Panc1 (cell line): ENCODE measurements at regions not wholly inside any gene's neighbourhood (a gene's known extent, or its start where the extent isn't known, plus 50 kb on each side); places are given as distances from the start of the nearest gene placed in this dataset.

Experiments
- ATAC-seq: fragments of 200-7000 bp; cut with Tn5 transposase; 2 replicates; pipeline ENCODE4 v1.9.1; 2020; ENCODE audit warnings: mild to moderate bottlenecking, moderate library complexity
- BruUV-seq: library from RNA; stranded (reverse); fragments of 400-500 nt; replicated peaks from 2 replicates; lab custom pipeline; 2021; lab: Mats Ljungman, UMichigan
- CTCF ChIA-PET: fragments of 300-600 bp; sonication (Branson Sonifier 250); formaldehyde crosslinking; loops from one replicate; lab custom pipeline; 2022; ENCODE audit warnings: antibody characterized with exemption; lab: Charles Lee
- POLR2A ChIA-PET: fragments of 300-600 bp; sonication (Branson Sonifier 250); formaldehyde crosslinking; loops from one replicate; lab custom pipeline; 2022; ENCODE audit warnings: antibody characterized with exemption; lab: Charles Lee
- DNase-seq: peaks from one replicate; pipeline ENCODE4 v3.0.0-alpha.2; 2010; ENCODE audit warnings: low read depth, low spot score
- H3K27ac ChIP-seq: 2 replicates; pipeline ENCODE4 v1.5.1; 2011; ENCODE audit warnings: mild to moderate bottlenecking, low read length, inconsistent platforms
- H3K27me3 ChIP-seq: fragments of 200-500 bp; sonication (Bioruptor generic); 2 replicates; pipeline ENCODE4 v1.6.0; 2014; ENCODE audit warnings: low read length, inconsistent platforms; ENCODE audit not compliant: control insufficient read depth, insufficient read depth
- H3K36me3 ChIP-seq: fragments of 200-500 bp; sonication (Bioruptor generic); 2 replicates; pipeline ENCODE4 v1.5.1; 2014; ENCODE audit warnings: inconsistent platforms, mild to moderate bottlenecking, low read length, moderate library complexity; ENCODE audit not compliant: control insufficient read depth, insufficient read depth
- H3K4me1 ChIP-seq: 2 replicates; pipeline ENCODE4 v1.5.1; 2011; ENCODE audit warnings: inconsistent platforms, mild to moderate bottlenecking, low read length, moderate library complexity; ENCODE audit not compliant: control insufficient read depth, insufficient read depth
- H3K4me3 ChIP-seq, 2 experiments: 2 replicates each; pipeline ENCODE4 v1.5.1; 2011 to 2012; ENCODE audit warnings: low read depth in 2 of 2, low read length in 2 of 2, mild to moderate bottlenecking in 2 of 2, inconsistent platforms in 1 of 2, moderate library complexity in 1 of 2
- H3K9me3 ChIP-seq: fragments of 200-500 bp; sonication (Bioruptor generic); 2 replicates; pipeline ENCODE4 v1.5.1; 2014; ENCODE audit warnings: low read depth, mild to moderate bottlenecking, inconsistent platforms, low read length, moderate library complexity; ENCODE audit not compliant: control insufficient read depth, insufficient read depth
- POLR2AphosphoS5 ChIP-seq: IDR thresholded peaks from 2 replicates; pipeline ENCODE4 v1.6.1; 2012; ENCODE audit warnings: mild to moderate bottlenecking, low read depth, low read length, moderate library complexity
- REST ChIP-seq, 2 experiments: IDR thresholded peaks; 2 replicates each; pipeline ENCODE4 v1.6.1; 2011 to 2012; ENCODE audit warnings: low read depth in 2 of 2, control low read depth in 1 of 2, low read length in 1 of 2, mild to moderate bottlenecking in 1 of 2, moderate library complexity in 1 of 2; ENCODE audit not compliant: insufficient read depth in 1 of 2
- SIN3A ChIP-seq: IDR thresholded peaks from 2 replicates; pipeline ENCODE4 v1.6.1; 2012; ENCODE audit warnings: low read depth, mild to moderate bottlenecking, low read length, moderate library complexity, borderline replicate concordance; ENCODE audit not compliant: insufficient read depth
- TCF7L2 ChIP-seq: IDR thresholded peaks from 2 replicates; pipeline ENCODE4 v1.6.1; 2011; ENCODE audit warnings: mild to moderate bottlenecking, low read depth, low read length, inconsistent platforms
- in situ Hi-C: cut with HindIII; loops from 2 replicates; pipeline ENCODE4 v1.10.0; 2016; ENCODE audit warnings: low sequenced_read_pairs, low pct_unique_long_range_greater_than_20kb
- intact Hi-C: fragments of 100-400 bp; cut with micrococcal nuclease; formaldehyde crosslinking; loops from one replicate; pipeline ENCODE4 v1.10.0; 2022; ENCODE audit not compliant: unreplicated experiment
- TF ChIP-seq, protein P1 (sequence below): fragments of 450-650 bp; IDR thresholded peaks from 2 replicates; pipeline ENCODE4 v1.5.1; 2017; ENCODE audit warnings: mild to moderate bottlenecking

GRCh38 chr5:158609333-158610050 lies 490.2 kb downstream of the EBF1 start:
- ChIA-PET CTCF (no interaction called here), POLR2A (no interaction called here)
- H3K4me1 ChIP-seq, result no peaks in the 10 kb centered on the region
- DNase-seq (no peak), ATAC-seq (no peak)
- no peak overlapping the region for H3K4me3 ChIP-seq
- intact Hi-C loops (no loop called here), in situ Hi-C loops (no loop called here)
- BruUV-seq, result no TSS peak
- H3K9me3 ChIP-seq, result no peaks in the 10 kb centered on the region
- H3K36me3 ChIP-seq, result no peaks in the 10 kb centered on the region
- no peak overlapping the region for H3K27ac ChIP-seq
- no peaks in the 10 kb centered on the region for H3K27me3 ChIP-seq
- TF ChIP-seq POLR2AphosphoS5, result no peak
- TF ChIP-seq, protein P1, sequence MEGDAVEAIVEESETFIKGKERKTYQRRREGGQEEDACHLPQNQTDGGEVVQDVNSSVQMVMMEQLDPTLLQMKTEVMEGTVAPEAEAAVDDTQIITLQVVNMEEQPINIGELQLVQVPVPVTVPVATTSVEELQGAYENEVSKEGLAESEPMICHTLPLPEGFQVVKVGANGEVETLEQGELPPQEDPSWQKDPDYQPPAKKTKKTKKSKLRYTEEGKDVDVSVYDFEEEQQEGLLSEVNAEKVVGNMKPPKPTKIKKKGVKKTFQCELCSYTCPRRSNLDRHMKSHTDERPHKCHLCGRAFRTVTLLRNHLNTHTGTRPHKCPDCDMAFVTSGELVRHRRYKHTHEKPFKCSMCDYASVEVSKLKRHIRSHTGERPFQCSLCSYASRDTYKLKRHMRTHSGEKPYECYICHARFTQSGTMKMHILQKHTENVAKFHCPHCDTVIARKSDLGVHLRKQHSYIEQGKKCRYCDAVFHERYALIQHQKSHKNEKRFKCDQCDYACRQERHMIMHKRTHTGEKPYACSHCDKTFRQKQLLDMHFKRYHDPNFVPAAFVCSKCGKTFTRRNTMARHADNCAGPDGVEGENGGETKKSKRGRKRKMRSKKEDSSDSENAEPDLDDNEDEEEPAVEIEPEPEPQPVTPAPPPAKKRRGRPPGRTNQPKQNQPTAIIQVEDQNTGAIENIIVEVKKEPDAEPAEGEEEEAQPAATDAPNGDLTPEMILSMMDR, result no peak
- TF ChIP-seq TCF7L2, result no peak
- no peak for TF ChIP-seq SIN3A

- POLR2A ChIA-PET, result no interaction called here
- intact Hi-C loops, result no loop called here
- in situ Hi-C loops, result no loop called here
- no peaks in the 10 kb centered on the region for H3K9me3 ChIP-seq
- DNase-seq (no peak), ATAC-seq (no peak)
- BruUV-seq, result no TSS peak
- H3K4me1 ChIP-seq, result no peaks in the 10 kb centered on the region
- H3K36me3 ChIP-seq, result no peaks in the 10 kb centered on the region
- CTCF ChIA-PET, result no interaction called here
- H3K27ac ChIP-seq, result no peak overlapping the region
- H3K27me3 ChIP-seq, result no peaks in the 10 kb centered on the region
- no peak overlapping the region for H3K4me3 ChIP-seq
- TF ChIP-seq SIN3A (no peak), POLR2AphosphoS5 (no peak), REST (IDR thresholded peaks at IDR 0.05; ENCODE audit: insufficient read depth in 1 of 2, low read depth in 2 of 2, low read length in 1 of 2) (no peak), TCF7L2 (no peak)
- TF ChIP-seq, protein P1, result no peak
Measured at GRCh38 chr5:158607088-158607487, 492.6 kb downstream of the EBF1 start.
